ENCODE measurements at regions not wholly inside any gene's neighbourhood (a gene's known extent, or its start where the extent isn't known, plus 50 kb on each side); places are given as distances from the start of the nearest gene placed in this dataset.

GRCh38 chrX:109281483-109282275 lies 200.2 kb downstream of the GUCY2F start:
- no peak for TF ChIP-seq CTCF (IDR thresholded peaks at IDR 0.05; ENCODE audit: borderline replicate concordance, extremely low read depth, low read length, poor library complexity, severe bottlenecking)
- TF ChIP-seq EZH2 (IDR thresholded peaks at IDR 0.05; ENCODE audit: borderline replicate concordance, low read depth, low read length, severe bottlenecking): no peak
